ENCODE measurements at regions not wholly inside any gene's neighbourhood (a gene's known extent, or its start where the extent isn't known, plus 50 kb on each side); places are given as distances from the start of the nearest gene placed in this dataset.

DNA sequence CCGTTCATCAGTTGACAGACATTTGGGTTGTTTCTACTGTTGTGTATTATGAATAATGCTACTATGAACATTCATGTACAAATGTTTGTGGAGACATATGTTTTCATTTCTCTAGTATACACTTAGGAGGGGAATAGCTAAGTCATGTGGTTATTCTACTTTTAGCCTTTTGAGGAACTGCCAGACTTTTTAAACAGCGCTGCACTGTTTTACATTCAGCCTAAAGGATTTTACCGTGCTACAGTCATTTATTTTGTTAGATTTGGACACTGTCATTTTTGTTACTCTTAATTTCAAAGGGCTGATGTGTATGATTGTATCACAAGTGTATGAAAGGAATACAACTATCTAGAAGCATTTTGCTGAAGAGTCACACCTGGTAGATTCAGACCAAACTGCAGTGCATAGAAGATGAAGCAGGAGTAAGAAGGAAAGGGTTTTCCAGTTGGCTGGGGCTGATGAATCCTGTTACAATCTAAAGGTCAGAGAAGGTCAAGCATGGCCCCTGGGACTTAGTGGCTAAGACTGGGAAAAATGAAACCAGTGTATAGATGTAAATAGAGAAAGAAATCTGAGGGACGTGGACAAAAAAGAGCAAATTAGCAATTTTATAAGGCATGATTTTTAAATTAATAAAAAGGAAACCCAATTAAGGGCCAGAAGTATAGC, 509.7 kb downstream of the PSAT1 start:
- DNase-seq (ENCODE audit: low read depth) = no peak

DNA sequence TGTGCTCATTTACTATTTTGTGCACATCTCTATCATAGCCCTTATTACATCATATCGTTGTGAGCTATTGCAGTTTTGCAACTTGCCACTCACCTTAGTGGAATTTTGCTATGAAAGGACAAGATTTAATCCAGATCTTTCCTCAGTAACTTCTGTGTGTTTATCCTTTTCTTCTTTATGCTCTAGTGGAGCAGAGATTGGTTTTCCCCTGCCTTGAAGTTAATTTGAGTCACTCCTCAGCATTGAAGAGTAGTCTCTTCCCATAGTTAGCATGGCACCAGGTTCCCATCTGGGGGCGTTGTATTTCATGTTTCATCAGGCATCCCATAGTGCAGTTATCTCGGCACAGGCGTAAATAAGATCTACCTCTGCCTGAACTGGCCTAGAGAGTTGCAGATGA, 510.4 kb downstream of the PSAT1 start:
- DNase-seq (ENCODE audit: low read depth) = no peak

DNA sequence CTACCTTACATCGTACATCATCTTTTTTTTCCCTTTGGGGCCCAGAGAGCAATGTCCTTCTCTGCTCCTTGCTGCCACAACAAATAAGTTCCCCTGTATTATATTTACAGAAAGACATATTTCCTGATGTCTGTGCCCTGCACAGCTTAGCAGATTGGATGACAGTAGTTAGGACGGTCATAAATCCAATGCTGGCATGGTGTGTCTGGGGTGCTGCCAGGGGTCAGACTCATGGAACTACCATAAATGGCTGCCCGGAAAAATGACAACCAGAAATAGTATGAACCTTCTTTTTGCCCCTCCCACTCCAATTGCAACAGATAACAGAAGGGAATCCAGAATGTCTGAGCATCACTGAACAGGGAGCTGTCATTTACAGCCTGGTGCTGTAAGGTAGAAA, 511.1 kb downstream of the PSAT1 start:
- DNase-seq (ENCODE audit: low read depth) = no peak

DNA sequence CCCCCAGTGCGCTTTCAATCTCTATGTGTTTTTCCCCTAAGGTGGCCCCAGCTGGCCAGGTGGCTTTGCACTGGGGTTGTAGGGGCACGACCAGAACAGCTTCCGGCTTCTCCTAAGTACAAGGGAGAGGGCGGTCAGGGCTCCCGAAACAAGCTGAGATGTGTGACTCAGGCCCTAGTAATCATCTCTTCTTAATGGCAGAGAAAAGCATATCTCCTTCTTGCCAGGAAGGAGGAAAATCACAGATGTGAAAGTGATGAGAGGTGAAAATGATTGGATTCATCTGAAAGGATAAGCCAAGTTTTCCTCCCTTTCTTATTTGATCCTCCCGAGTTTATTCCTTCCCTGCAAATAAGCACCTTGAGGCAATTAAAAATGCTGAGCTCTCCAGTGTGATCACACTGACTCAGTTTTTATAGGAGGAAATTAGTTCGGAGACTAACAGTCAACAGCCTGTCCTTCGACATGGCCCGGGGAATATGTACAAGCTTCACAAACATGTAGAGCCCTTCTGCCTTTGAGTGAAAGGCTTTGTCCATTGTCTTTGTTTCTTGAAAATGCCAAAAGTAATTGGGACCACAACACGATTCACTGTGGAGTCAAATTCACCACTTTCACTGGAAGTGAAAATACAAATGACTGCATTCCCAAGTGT, 514.8 kb downstream of the PSAT1 start:
- peak; percentile 84 for DNase-seq (ENCODE audit: low read depth)

DNA sequence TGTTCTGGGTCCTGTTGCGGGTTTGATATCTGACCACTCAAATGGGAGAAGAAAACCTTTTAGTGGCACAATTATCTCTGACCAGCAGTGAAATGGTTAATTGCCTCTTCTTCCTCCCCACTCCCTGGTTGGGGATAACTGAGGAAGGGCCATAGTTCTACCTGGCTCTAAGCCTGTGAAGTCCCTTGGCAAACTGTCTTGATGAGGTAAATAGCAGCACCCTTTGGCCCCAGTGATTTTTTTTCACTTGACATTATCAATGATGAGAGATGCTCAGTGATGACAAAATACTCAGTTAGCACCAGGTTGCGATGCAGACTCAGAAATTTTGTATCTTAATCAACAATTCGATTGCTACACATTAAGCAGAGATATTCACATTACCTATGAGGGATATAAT, 515.7 kb downstream of the PSAT1 start:
- DNase-seq (ENCODE audit: low read depth) = no peak

DNA sequence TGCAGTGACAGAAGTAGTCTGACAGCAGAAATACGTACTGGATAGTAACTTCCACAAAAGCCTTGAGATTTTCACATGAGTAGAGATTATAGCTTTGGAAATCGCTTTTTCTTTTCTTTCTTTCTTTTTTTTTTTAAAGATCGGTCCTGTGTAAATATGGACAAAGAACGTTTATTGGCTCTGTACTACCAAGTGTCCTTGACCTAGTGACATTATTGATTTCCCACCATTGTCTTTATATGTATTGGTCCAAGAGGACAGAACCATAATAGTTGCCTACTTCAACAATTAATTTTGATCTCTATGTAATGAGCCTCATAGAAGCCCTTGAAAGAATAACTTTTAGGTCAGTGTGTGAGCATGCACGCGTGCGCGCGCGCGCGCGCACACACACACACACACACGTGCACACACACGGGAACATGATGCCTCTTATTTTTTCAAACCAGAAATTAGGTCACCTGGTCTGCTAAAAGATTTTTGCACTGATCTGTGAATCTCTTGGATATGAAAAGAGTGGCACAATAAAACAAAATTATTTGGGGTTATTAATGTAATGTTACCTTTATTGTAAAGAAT, 516.8 kb downstream of the PSAT1 start:
- no peak for DNase-seq (ENCODE audit: low read depth)

DNA sequence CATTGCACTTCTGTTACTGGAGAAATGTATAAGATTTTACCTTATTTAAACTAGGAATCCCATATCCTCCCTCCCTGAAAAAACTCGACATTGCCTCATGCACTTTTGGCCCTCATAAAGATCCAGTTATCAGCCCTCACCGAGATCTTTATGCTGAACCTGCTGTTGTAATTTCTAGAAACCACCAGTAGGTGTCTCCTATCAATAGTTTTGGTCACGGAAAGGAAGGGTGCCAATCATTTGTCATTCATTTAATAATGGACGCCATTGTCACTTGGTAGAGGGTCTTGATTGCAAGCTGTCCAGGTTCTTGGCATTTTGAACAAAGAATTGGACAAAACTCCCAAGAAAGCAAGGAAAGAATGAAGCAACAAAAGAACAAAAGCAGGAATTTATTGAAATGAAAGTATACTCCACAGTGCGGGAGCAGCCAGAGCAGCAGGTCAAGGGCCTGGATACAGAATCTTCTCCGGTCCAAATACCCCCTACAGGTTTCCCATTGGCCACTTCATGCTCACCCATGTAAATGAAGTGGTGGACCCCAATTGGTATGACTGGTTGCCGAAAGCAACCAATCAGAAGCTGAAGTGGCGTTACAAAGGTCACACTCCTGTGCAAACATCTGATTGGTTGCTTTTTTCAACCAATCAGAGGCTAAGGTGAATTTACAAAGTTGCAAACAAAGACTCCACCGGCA, 524.3 kb downstream of the PSAT1 start:
- peak; percentile 67 for DNase-seq (ENCODE audit: low read depth)

DNA sequence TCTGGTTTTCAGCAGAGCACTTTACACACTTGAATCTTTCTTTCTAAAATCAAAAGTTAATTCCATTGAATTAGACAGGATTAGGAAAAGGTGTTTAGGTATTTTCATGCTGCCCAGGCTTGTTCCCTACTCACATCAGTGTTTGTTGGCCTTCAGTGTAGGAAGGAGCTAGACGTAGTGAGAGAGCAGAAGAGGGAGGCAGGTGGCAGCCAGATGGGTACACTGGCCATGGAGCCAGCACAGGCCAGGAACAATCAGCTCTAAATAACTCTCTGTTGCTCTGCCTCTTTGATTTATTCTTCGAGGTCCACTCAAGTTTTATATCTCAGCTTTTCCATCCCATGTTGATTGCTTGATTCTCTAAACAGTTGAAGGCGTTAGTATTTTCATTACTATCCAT, 529.6 kb downstream of the PSAT1 start:
- DNase-seq (ENCODE audit: low read depth) = no peak

DNA sequence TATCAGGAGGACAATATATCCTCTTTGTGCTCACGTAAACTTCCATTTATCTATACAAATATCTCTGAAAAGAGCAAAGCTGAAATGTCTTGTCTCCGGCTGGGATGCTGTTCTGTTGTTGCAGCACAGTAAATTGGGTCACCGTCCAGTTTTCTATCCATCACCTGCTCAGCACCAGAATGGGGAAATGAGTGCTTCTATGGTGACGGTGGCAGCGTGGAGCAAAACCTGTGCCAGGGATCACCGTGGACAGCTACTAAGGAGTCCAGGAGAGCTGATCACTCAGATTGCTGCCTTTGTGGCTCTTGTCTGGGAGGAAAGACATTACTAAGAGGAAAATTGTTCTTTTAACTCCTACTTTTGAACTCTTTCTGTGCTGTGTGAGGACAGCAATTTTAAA, 531.6 kb downstream of the PSAT1 start:
- DNase-seq (ENCODE audit: low read depth) = no peak

DNA sequence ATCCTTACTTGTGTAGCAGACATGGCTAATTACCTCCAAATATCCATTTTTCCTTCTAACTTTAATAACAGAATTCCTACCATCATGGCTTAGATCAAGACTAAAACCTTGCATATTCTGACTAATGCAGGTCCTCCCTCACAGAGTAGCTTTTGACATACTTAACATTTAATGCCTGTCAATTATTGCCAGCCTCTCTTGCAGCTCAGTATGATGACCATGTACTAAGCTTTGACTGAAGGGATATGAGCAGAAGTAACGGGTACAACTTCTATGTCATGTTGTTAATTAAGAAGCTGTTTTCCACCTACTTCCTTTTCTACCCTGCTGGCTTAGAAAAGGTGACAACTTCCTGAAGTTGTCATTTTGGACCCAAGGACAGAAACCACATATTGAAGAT, 533.4 kb downstream of the PSAT1 start:
- DNase-seq (ENCODE audit: low read depth) = no peak

DNA sequence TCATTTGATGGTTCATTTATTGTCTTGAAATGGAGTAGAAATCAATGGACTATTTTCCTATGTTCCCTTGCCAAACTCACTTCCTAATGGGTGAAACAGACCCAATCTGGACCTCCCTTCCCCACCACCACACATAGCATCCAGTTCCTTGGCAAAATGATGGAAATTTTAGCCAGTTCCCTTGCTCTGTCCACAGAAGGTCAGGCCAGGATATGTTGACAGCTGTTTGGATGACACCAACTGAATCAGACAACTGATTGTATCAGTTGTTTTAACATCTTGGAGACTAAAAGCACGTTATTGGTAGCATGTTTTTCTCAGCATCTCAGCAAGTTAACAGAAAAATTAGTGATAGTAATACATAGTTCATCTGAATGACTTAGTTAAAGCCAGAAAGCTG, 534.8 kb downstream of the PSAT1 start:
- DNase-seq (ENCODE audit: low read depth) = peak; percentile 21

DNA sequence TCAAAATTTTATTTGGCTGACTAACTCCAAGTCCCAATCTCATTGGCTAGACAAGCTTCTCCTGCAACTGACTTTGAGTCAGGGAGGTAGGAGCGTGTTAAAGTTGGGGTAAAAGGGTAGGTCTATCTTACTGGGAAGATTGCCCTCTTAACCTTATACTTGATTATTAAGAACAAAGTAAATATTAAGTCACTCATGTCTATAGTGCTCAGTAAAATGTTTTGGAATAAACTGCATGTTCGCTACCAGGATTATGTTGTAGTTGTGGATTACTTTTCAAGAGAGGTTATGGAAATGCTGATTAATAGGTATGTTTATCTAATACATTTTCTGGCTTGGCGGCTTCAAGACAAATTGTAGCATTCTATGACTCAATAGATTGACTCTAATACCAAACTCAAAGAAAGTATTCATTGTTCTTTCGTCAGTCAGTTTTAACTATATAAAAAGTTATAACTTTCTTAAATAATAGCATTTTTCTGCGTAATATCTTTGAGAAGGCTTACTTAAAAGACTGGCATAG, 539.1 kb downstream of the PSAT1 start:
- DNase-seq (ENCODE audit: low read depth) = no peak

DNA sequence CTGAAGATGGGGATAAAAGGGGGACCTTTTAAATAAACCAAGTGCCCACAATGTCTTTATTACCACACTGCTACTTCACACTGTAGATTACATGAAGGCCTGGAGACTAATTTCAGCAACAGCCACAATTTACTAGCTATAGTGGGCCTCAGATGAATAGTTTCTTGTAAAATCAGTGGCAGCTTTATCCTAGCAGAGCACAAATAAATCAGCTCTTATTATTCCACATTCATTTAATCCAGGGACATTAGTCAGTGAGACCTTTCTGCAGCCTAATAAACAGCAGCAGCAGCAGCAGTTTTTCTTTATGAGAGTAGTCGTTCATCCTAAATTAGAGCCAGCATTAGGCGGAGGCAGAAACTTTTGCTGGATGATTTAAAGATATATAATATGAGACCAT, 542.3 kb downstream of the PSAT1 start:
- DNase-seq (ENCODE audit: low read depth) = no peak

DNA sequence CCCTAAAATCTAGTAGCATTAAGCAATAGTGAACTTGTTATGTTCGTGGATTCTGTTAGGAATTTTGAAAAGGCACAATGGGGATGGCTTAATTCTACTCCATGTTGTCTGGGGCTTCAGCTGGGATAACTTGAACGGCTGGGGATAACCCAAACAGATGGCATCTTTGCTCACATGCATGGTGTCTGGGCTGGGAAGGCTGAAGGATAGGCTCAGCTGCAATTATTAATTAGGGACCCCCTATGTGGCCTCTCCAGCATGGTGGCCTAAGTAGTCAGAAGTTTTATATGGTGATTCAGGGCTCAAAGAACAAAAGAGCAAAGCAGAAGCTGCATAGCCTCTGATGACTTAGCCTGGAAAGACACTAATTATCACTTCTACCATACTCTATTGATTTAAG, 551.1 kb downstream of the PSAT1 start:
- DNase-seq (ENCODE audit: low read depth) = no peak

DNA sequence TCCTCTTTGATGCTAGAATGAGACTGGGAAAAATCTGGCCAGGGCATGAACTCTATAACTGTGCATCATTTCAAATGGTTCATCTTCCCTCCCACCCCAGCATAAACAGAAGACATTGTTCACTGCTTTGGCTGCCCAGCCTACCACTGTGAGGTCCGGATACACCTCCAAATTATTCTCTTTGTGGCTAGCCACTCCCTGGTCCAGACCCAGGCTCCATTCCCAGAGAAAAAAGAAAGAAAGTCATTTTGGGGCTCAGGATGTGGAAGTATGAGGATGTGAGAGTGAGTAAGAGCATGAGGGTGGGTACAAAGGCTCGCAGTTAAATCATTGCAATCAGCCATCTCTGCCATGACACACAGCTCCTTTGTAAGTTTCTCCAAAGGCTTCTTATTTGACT, 559.2 kb downstream of the PSAT1 start:
- DNase-seq (ENCODE audit: low read depth) = peak; percentile 57

DNA sequence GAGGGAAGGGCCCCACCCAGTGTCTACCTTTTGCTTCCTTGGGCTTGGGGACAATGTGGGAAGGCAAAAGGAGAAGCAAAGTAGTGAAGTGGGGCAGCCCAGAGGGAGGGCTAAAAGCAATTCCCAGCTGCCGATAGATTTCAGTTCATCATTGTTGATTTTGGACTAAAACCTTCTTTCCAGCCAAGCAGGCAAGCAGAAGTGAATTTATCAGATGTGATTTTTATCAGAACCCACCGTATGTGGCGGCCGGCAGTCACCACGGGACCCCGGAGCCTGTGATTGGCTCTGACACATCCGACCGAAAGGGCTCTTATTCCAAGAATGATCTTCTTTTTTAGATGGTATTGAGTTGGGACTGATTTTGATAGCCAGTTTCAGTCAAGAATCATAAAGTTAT, 559.9 kb downstream of the PSAT1 start:
- no peak for DNase-seq (ENCODE audit: low read depth)

DNA sequence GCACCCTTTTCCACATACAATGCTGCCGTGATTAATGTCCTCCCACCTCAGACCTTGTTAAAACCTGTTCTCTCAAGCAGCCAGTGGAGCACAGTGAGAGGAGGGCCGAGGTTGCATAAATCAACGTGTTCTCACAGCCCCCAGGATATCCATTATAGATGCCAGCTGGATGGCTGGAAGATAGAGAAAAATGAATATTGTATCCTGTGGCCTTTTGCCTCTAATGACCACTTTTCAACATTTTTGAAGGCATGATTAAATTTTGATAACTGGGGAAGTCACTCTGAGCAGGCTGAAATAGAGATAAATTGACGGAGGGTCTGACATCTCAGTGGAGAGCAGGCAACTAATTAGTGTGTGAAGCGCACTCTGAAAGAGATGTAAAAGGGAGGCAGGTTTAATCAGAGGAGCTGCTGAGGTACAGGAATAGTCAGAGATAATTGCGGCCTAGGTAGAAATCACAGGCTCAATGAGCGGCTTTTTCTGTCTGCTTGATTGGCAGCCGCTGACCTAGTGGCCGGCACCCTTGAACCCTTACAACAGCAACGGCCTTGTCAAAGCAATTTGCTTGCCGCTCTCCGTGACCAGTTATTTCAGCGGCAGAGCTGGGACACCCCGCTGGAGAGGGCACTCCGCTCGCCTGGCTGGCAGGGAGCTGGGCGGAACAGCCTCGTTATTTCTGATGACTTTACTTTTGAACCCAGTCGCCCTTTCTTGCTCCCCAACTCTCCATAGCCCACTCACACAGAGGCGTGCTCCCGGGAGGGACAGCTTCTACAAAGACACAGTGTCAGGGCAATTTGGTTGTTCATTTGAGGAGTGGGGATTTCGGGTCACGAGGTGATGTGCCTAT, 560.7 kb downstream of the PSAT1 start:
- DNase-seq (ENCODE audit: low read depth) = no peak

DNA sequence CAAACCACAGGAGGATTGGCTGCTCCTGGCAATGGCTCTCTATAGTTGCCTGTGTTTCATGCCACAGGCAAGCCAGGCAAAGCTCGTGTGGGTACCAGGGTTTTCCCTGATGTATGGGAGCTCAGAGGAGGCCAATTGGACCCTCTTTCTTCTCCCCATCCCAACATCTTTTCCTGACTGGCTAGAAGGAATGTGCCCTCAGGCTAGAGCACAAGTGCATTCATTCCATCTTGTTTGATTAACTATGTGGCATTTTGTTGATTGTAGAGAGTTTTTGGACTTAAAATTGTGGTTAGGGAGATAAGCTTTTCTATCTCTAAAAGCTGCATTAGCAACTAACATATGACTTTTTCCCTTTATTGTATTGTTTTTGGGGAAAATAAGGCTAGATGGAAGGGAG, 561.3 kb downstream of the PSAT1 start:
- DNase-seq (ENCODE audit: low read depth) = no peak

DNA sequence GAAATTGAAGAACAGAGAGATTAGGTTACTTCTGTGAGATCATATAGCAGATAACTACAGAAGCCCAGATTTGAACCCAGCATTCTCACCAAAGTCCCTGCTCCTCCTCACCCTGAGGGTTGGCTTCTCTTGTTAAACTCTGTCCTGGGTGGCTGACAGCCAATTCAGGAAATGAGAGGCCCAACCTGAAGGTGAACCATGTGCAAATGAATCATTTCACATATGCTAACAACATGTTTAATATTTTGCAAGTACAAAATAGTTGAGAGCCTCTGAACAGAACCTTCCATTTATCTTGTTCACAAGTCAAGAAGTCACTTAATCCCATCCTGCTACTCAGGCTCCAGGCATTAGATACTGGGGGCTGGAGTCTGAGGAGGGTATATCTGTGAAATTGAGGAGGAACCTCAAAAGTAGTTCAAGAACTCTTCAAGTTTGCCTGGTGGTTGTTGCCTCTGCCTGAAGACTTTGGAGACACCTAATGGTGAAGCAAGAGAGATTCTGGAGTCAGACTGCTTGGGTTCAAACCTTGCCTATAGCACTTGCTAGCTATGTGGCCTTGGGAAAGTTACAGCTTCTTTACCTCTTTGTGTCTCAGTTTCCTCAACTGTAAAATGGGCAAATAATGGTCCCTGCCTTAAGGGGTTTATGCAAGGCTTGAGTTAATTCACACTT, 564.0 kb downstream of the PSAT1 start:
- DNase-seq (ENCODE audit: low read depth) = peak; percentile 78

DNA sequence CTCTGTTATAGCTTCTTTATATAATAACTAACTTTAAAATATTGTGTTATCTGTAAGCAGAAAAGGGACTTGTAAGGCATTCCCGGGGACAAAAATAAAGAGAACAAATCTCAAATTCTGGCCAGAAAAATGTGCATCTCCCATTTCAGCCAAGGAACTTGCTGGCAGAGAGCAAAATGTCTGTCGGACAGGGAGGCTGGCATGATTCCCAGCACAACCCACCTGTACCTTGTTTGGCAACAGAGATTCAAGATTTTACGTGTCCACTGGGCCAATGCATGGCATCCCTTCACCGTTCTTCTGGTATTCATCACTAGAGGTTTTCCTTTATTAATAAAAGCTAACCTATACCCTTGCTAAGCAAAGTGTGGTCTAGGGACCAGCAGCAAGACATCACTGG, 566.6 kb downstream of the PSAT1 start:
- no peak for DNase-seq (ENCODE audit: low read depth)

DNA sequence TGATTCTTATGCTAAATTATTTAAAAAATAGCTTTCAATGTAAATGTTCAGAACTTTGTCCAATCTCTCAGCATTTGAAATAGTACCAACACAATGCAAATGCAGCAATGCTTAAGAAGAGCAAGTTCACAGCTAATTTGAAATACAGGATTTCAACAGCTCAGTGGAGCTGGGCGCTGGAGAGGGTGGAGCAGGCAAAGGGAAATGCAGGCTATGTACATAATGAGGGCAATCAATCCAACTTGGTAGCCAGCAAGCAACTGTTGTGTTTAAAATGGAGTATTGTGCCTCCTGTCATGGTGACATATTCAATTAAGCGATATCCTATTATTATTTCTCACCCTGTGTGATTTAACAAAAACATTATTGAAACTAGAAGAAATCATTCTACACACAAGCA, 568.8 kb downstream of the PSAT1 start:
- DNase-seq (ENCODE audit: low read depth) = no peak
